Ovary (tissue), 7 donors: ENCODE measurements at regions not wholly inside any gene's neighbourhood (a gene's known extent, or its start where the extent isn't known, plus 50 kb on each side); places are given as distances from the start of the nearest gene placed in this dataset.

Experiments
- DNase-seq, 5 donors: peaks; one replicate each; pipeline ENCODE4 v3.0.0-alpha.2; 2019 to 2020
- H3K27ac ChIP-seq, 2 donors: fragments of 200-600 bp; one replicate each; pipeline versions ENCODE4 v1.5.1 to v1.8.0; 2019 to 2022
- H3K27me3 ChIP-seq: fragments of 200-600 bp; one replicate; pipeline ENCODE4 v1.8.0; 2022
- H3K36me3 ChIP-seq: fragments of 200-600 bp; sonication (generic); one replicate; pipeline ENCODE4 v1.5.1; 2019
- H3K4me1 ChIP-seq: one replicate; pipeline ENCODE4 v1.8.1; 2013; ENCODE audit warnings: mild to moderate bottlenecking, moderate library complexity; ENCODE audit not compliant: insufficient read depth
- H3K4me3 ChIP-seq: fragments of 200-600 bp; sonication (generic); one replicate; pipeline ENCODE4 v1.5.1; 2017
- H3K9me3 ChIP-seq, 2 donors: fragments of 200-600 bp in 1 of 2; sonication (generic) in 1 of 2; one replicate each; pipeline versions ENCODE4 v1.5.1 to v1.8.1; 2013 to 2019; ENCODE audit warnings: mild to moderate bottlenecking in 1 of 2, moderate library complexity in 1 of 2
- EP300 ChIP-seq: sonication (generic); formaldehyde crosslinking; IDR thresholded peaks from one replicate; pipeline ENCODE4 v1.6.1; 2017; ENCODE audit warnings: antibody characterized with exemption
- POLR2A ChIP-seq: fragments of 450-650 bp; IDR thresholded peaks from one replicate; pipeline ENCODE4 v1.6.1; 2017; ENCODE audit warnings: antibody characterized with exemption, mild to moderate bottlenecking, moderate library complexity
- WGBS, 3 donors: extraction: QIAGEN DNeasy Blood & Tissue Kit in 1 of 3; methylation state at CpG; one replicate each; pipeline versions ENCODE4 v1.1.5 to v1.1.7; 2013 to 2017; 5-methylcytosine and 5-hydroxymethylcytosine counted together
- intact Hi-C, 4 donors: fragments of 100-400 bp; cut with DNase I; formaldehyde crosslinking; loops; one replicate each; pipeline versions ENCODE4 v1.11.0 to v1.15.1; 2022 to 2023
- TF ChIP-seq, protein P1 (sequence below), 3 donors: fragments of 450-650 bp in 2 of 3; fragments of 200-600 bp in 1 of 3; IDR thresholded peaks; one replicate each; pipeline versions ENCODE4 v1.5.1 to v1.8.0; 2016 to 2022; ENCODE audit warnings: antibody characterized with exemption in 3 of 3, mild to moderate bottlenecking in 1 of 3
- donor health status: DM: no; HTN: no; CAD: no; lungs with moderate emphysema.
- donor health status: DM: no; HTN: no; CAD: no.
- donor health status: Bipolar disorder and iron deficiency.
- donor health status: DM: no; HTN: no; CAD: no.
- donor health status: DM: yes; HTN: yes; CAD: no.

DNA sequence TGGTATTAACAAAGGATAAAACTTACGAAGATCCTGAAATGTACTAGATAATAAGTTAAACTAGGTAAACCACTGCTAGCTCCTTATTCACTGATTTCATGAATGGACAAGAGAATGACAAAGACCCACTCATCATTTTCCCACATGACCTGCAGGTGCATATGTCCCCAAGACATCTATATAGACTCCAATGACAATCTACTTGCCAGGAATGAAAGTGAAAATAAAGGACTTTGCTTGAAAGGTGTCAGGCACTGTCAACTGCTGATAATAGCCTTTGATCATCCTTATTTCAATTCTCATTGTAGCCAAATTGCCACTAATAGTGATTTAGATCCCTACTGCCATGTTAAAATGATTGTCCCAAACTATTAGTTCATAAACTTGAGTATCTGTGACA, 321.8 kb downstream of the HACE1 start:
- WGBS, 3 donors, result 95 to 96% (median 95%) methylated on average over 1 of the region's 1 CpG
- intact Hi-C loops, result no loop called here
- Histone ChIP-seq H3K36me3 (no peaks in the 10 kb centered on the region), H3K27me3 (no peaks in the 10 kb centered on the region), H3K4me1 (peaks cover 3% of the 10 kb centered on the region), H3K9me3 (no peaks in the 10 kb centered on the region), H3K4me3 (no peak overlapping the region), H3K27ac (no peak overlapping the region)
- TF ChIP-seq EP300 (no peak), POLR2A (no peak)
- TF ChIP-seq, protein P1, sequence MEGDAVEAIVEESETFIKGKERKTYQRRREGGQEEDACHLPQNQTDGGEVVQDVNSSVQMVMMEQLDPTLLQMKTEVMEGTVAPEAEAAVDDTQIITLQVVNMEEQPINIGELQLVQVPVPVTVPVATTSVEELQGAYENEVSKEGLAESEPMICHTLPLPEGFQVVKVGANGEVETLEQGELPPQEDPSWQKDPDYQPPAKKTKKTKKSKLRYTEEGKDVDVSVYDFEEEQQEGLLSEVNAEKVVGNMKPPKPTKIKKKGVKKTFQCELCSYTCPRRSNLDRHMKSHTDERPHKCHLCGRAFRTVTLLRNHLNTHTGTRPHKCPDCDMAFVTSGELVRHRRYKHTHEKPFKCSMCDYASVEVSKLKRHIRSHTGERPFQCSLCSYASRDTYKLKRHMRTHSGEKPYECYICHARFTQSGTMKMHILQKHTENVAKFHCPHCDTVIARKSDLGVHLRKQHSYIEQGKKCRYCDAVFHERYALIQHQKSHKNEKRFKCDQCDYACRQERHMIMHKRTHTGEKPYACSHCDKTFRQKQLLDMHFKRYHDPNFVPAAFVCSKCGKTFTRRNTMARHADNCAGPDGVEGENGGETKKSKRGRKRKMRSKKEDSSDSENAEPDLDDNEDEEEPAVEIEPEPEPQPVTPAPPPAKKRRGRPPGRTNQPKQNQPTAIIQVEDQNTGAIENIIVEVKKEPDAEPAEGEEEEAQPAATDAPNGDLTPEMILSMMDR (IDR thresholded peaks at IDR 0.05), result no peak
- DNase-seq, result no peak

DNA sequence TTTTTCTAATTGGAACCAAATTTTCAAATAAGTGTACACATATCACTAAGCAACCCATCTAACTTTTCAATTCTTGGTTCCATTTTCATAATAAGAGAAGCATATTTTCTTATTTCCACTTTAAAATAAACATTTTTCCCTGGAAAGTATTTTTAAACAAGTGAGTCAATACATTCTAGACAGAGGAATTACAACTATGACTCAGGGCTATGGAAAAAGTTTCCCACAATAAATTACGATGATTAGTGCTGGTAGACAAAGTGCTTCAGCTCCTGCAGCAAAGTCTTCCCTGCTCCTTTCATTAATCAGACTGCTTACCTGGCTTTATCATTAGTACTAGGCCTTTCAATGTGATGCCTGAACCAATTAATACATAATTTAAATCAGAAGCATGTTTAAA, 322.5 kb downstream of the HACE1 start:
- TF ChIP-seq EP300, result no peak
- TF ChIP-seq, protein P1 (IDR thresholded peaks at IDR 0.05), result no peak
- no peak for TF ChIP-seq POLR2A
- intact Hi-C loops, result no loop called here
- no peaks in the 10 kb centered on the region for H3K36me3 ChIP-seq

DNA sequence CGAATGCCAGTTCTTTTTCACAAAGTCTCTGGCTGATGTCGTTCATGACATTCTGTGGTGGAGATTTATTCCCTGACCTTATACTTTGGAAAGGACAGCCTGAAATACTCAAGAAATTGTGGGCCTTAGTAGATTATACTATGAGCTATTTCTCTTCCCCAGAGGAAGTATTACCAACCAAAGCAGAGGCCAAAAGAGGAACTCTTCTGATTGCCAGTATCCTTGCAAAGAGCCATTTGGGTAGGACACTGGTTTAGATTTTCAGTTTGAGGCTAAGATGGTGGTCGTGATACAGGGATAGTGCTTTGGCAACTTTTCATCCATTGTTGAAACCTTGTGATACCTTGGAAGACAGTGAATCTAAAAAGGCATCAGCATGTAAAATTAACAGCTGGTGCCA, 327.3 kb downstream of the HACE1 start:
- no peaks in the 10 kb centered on the region for H3K27me3 ChIP-seq
- peaks cover 6% of the 10 kb centered on the region for H3K4me1 ChIP-seq
- no peak overlapping the region for H3K4me3 ChIP-seq
- H3K9me3 ChIP-seq, result no peaks in the 10 kb centered on the region
- intact Hi-C loops, result no loop called here
- H3K27ac ChIP-seq, result no peak overlapping the region
- DNase-seq, result no peak
- 44 to 65% (median 58%) methylated on average over 3 of the region's 3 CpGs for whole genome bisulfite sequencing, 3 donors
- no peaks in the 10 kb centered on the region for H3K36me3 ChIP-seq
- TF ChIP-seq, protein P1 (IDR thresholded peaks at IDR 0.05), result no peak
- no peak for TF ChIP-seq POLR2A
- no peak for TF ChIP-seq EP300

More for the DNA sequence above, 322.5 kb downstream of the HACE1 start:
- Histone ChIP-seq H3K4me1 (peaks cover 6% of the 10 kb centered on the region), H3K27me3 (no peaks in the 10 kb centered on the region), H3K9me3 (no peaks in the 10 kb centered on the region), H3K27ac (no peak overlapping the region), H3K4me3 (no peak overlapping the region)
- WGBS, 3 donors, result 0 to 16% (median 5%) methylated on average over 1 of the region's 1 CpG
- DNase-seq, result no peak

DNA sequence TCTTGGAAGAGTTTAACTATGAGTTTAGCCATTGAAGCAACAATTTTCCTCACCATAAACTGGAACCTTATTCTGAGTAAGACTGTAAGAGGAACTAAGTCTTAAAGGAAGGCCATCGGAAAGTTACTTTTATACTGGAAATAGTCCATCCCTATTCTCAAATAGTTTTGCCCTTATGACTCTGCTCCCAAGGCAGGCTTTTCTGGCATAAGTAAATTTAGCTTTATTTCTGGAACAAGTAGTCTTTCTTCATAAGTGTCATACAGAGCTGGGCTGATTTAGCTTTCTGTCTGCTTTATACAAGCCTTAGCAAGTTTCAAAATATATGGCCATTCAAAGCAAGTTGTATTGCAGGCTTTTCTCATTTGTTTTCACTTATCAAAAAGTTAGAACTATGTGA, 328.1 kb downstream of the HACE1 start:
- no peak for TF ChIP-seq POLR2A
- TF ChIP-seq, protein P1 (IDR thresholded peaks at IDR 0.05), result no peak
- no peak for TF ChIP-seq EP300
- WGBS, 3 donors, result 34 to 54% (median 51%) methylated on average over 1 of the region's 1 CpG
- DNase-seq, result no peak
- Histone ChIP-seq H3K27me3 (no peaks in the 10 kb centered on the region), H3K4me1 (peaks cover 6% of the 10 kb centered on the region), H3K36me3 (no peaks in the 10 kb centered on the region), H3K9me3 (no peaks in the 10 kb centered on the region), H3K4me3 (no peak overlapping the region), H3K27ac (no peak overlapping the region)
- intact Hi-C loops, result no loop called here
